GM18519 (cell line): ENCODE measurements at regions not wholly inside any gene's neighbourhood (a gene's known extent, or its start where the extent isn't known, plus 50 kb on each side); places are given as distances from the start of the nearest gene placed in this dataset.

Experiments used
- ATAC-seq: cut with Tn5 transposase; IDR thresholded peaks from one replicate; pipeline ENCODE4 v1.9.1; 2021; ENCODE audit warnings: mild to moderate bottlenecking, moderate library complexity; ENCODE audit not compliant: unreplicated experiment, low FRiP score

DNA sequence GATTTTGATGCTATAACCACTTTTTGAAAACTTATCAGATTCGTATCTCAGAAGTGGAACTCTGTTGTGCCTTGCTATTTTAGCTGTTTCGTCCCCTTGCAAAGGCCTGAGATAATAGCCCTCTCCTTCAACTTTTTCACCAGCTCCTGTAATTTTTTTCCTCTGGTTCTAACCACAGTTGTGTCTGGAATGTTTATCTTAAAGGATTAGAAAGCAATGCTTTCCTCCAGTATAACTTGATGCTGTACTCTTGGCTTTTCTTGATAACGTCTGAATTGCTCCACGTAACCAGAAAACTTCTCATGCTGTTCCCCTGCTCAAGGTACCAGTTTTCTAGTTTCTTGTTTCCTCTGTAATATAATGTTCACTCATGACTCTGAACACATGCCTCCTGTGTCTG lies 209.4 kb downstream of the DTWD2 start:
- no peak for ATAC-seq

DNA sequence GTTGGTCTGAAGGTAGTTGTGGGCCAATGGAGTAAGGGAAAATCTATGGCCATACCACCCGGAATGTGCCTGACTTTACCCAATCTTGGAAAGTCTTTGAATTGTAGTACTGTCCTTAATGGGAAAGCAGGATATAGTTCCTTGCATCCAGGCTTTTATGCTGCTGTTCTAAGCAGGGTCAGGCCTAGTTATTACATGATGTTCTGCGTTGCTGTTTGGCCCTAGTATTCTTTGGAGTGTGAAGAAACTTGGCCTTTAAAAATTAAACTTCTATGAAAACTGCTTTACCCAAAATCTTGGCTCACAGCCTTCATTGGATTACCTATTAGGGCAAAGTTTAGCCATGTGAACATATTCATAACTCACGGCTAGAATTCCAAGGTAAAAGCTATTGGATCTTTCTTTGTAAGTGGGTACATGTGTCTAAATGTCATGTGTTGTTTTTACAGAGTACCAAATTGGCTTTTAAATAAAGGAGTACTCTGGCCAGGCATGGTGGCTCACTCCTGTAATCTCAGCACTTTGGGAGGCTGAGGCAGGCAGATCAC lies 211.1 kb downstream of the DTWD2 start:
- no peak for ATAC-seq

DNA sequence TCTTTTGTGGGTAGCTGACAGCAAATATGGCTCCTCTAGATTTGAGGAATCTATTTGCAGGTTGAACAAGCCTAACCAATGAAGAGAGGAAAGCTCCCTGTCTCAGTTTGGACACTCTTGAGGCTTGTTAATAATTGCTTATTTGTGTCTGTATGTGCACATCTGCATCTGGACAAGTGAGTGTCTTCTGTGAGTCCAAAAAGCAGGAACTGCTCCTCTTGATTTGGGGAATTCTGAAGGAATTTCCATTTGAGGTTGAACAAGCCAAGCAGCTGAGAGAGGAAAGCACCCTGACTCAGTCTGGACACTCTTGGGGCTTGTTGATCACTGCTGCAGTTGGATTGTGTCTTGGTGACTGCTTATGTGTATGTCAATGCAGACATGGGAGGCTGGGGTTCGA lies 211.6 kb downstream of the DTWD2 start:
- no peak for ATAC-seq

DNA sequence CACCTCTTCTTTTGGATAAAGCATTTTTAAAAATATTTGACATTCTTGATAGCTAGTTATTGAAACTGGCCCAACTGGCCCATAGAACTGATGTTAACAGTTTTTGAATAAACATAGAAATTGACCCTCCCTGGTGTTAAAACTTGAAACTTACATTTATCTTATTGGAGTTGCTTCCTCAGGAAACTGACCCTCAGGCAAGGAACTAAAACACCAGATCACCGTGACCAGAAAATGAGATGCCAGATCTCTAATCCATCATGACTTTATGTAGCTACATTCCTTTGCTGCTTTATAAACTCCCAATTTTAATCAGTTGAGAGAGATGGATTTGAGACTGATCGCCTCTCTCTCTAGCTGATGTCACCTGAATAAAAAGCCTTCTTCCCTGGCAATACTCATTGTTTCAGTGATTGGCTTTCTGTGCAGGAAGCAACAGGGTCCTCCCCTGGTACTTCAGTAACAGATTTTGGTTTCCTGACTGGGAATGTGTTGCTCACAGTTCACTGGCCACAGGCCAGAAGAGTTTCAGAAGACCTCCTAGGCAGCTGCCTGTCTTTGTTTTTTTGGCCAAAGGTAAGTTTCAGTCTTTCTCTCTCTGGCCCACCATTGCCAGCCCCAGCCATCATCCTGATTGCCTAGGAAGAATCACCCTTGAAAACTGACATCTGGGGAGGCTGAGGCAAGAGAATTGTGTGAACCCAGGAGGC lies 212.4 kb downstream of the DTWD2 start:
- ATAC-seq, result no peak

DNA sequence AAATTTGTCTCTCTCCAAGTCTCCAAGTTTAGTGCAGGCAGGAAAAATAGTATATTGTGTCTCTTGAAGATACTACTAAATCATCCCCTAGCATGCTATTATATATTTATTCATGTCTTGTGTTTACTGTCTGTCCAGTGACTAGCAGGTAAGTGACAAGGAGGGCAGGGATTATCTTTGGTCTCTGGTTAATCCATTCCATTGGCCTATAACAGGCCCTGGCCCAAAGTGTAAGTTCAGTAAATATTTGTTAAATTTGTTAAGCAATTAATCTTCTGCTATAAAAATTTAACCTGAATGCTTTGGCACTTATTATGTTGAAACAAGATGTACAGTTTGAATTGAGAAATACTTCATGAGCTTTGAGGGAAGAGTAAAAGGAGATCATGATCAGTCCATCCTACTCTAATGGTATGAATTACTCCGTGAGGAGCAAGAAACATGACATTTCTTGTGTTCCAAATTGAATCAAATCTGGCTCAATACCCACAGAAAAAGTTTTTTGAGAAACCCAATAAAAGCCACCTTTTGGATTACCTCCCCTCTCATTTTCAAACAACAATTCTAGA lies 219.7 kb downstream of the DTWD2 start:
- ATAC-seq, result no peak

DNA sequence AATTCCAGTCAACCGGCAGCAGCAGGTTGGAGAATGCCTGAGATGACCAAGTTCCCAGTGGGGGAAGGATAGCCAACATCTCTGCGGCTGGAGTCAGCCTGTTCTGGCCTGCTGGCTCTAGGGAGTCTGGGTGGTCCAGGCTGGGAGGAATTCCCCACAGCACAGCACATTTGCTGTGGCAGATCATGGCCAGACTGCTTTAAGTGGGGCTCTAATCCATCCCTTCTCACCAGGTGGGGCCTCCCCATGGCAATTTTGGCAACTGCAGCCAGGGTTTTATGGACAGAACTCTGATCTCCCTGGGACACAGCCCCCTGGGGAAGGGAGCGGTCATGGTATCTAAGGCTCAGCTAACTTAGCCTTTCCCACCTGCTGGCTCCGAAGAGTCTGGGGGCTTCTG lies 226.1 kb downstream of the DTWD2 start:
- no peak for ATAC-seq

DNA sequence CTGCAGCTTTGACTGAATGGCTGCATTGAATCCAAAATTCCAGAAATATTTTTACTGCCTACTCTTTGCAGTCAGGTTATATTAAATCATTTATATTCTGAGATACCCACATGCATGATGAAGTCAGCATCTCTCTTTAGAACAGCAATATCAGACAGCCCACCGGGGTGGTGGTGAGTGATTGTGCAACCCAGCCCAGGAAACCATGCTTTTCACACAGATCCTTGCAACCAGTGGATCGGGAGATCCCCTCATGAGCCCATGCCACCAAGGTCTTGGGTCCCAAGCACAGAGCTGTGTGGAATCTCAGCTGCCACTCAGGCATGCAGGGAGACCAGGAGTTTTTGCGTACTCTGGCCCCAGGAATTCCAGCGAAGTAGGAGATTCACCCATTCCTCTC lies 226.5 kb downstream of the DTWD2 start:
- no peak for ATAC-seq

DNA sequence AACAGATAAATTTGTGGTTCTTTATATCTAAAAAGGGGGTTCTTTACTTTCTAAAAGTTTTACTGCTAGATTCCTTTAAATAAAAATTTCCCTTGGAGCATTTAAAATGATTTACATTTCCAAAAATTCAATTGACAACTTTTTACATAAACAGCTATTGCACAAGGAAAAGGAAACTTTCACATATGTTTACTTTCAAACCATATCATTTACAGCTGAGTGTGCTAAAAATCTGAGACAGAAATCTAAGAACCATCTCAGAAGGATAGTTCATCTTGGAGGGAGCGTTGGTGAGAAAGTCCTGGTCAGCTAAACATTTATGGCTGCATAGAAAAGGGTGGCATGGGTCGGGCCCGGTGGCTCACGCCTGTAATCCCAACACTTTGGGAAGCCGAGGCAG lies 235.4 kb downstream of the DTWD2 start:
- no peak for ATAC-seq

DNA sequence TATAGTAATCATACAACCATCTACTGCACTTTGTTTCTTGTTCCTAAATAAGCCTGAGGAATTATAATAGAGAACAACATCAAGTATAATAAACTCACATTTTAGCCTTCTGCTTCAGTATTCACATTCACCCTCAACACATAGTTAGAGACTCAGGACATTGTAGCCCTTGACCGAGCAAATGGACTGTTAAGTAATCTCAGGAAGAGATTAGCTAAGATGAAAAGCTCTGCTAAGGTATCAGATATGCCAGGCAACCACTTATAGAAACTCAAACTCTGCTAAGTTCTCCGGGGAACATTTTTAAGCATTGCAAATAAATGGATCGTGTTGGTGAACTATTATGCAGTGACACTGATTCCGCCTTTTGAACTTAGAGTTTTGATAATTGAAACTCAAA lies 252.0 kb downstream of the DTWD2 start:
- no peak for ATAC-seq

DNA sequence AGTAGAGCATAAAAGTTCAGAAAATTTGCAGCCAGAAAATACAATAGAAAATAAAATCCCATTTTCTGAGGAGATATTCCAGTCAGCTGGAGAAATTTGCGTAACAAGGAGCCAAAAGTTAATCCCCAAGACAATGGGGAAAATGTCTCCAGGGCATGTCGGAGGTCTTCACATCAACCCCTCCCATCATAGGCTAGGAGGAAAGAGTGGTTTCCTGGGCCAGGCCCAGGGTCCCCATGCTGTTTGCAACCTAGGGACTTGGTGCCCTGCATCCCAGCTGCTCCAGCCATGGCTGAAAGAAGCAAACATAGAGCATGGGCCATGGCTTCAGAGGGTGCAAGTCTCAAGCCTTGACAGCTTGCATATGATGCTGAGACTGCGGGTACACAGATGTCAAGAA lies 255.0 kb downstream of the DTWD2 start:
- no peak for ATAC-seq

DNA sequence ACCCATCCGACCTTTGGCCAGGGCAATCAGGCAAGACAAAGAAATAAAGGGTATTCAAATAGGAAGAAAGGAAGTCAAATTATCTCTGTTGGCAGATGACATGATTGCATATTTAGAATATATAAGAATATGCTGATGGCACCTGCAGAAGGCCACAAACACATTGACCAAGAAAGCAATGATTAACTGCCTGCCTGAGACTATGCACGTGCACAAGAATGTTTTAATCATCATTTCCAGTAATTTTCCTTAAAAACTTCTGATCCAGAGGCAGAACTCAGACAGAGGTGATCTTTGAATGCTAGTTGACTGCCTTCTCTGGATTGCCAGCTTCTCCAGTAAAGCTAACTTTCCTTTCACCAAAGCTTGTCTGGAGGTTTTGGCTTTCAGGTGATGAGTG lies 260.2 kb downstream of the DTWD2 start:
- ATAC-seq, result no peak

DNA sequence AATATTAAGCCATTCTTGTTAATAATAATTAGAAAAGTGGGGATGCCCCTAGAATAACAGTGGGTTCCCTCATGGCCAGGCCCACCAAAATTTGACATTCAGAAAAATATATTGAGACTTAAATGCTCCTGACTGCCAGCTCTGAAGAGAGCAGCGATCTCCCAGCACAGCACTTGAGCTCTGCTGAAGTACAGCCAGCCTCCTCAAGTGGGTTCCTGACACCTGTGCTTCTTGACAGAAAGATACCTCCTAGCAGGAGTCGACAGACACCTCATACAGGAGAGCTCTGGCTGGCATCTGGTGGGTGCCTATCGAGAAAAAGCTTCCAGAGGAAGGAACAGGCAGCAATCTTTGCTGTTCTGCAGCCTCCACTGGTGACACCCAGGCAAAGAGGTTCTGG lies 261.5 kb downstream of the DTWD2 start:
- no peak for ATAC-seq

DNA sequence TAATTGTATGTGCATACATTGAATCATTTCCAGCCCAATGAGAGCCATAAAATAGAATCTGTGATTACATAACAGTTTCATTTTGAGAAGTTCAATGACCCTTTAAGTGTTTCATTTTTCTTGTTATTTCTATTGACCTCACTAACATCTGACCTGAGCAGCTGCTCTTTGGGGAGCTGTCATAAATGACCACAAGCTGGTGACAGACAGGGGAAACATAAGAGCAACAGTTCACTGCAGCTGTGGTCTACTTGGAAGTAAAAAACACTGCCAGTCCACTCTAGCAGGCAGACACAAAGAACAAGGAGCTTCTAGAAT lies 265.4 kb downstream of the DTWD2 start:
- ATAC-seq, result peak; percentile 67

DNA sequence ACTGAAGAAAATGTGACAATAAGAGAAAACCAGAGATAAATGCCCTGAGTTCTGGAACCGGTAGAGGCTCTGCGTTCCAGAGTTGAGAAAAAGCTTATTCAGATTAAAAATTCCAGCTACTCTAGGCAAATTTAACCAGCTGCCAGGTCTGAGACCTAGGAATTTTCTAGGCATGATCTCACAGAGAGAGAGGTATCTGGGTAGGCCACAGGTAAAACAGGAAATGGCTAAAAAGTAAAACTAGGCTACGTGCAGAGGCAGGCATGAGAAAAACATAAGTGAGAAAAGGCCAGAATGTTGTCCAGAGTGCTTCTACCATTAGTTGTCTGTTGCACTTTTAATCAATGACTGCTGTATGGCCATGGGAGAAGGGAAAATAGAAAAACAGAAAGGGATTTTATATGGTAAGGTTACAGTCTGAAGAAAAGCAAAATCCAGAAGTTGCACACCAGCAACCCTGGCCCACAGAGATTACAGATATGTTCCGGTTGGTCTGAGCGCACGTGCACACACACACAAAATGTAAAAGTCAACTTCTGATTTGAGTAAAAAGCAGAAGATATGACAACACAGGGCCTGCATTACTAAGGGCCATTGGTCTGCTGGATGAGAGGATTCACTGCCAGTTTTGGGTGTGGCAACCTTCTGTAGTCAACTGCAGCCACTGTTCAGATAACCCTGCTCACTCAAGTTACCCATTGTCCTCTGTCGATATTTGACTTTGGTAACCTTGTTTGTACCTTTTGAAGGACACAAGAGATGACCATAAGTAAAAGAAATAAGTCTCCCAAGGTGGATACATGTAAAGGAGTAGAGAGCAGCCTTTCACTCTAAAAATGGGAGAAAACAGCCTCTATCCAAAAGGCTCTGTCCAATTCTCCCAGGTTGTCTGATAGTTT lies 266.0 kb downstream of the DTWD2 start:
- ATAC-seq, result peak; percentile 72

DNA sequence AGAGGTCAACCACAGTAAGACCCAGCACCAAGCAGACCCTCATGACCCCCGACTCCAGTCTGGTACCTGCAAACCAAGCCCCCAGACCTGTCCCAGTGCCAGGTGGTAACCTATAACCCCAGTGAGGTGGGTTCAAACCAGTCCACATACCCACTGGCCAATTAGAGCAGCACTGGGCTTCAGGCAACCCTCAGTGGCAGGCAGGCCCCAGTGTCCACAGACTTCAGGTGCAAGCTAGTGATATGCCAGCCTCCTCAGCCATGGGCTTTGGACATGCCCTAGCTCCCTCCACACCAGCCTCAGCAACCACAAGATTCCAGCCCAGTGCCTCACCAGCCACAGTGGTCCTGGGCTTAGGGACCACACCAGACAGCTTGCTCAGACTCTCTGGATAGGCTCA lies 276.6 kb downstream of the DTWD2 start:
- ATAC-seq, result no peak

DNA sequence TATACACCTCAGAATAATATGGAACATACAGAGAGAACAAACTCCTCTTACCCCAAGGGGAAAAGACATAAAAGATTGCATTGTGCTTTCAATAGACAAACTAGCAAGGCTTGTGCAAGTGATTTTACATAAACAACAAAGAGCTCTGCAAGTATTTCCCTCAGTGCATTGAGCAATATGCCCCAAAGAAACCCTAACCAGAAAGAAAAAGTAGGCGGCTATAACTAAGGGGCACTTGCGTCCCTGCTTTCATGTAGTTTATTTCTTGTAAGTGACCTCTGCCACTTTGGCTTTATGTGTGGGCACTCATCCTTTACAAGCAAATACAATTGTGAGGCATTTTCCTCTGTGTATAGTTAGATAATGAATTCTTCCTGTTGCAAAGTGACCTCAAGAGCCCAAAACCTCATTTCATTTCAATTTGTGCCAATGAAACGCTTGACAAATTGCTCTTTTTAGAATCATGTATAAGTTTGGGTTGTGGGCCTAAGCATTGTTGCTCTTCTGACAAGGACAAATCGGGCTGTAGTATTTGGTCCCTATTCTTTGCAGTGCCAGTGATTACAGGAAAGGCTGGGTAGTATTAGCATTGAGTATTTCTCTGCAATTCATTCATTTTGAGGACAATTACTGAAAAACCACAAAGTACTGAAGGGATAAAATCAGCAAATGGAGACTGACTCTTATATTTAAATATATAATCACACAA lies 282.2 kb downstream of the DTWD2 start:
- no peak for ATAC-seq

DNA sequence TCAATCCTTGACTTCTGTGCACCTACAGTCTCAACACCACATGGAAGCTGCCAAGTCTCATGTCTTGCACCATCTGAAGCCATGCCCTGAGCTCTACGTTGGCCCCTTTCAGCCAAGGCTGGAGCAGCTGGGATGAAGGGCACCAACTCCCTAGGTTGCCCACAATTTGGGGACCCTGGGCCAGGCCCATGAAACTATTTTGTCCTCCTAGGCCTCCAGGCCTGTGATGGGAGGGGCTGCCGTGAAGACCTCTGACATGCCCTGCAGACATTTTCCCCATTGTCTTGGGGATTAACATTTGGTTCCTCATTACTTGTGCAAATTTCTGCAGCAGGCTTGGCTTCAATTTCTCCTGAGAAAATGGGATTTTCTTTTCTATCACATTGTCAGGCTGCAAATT lies 285.1 kb downstream of the DTWD2 start:
- ATAC-seq, result no peak

DNA sequence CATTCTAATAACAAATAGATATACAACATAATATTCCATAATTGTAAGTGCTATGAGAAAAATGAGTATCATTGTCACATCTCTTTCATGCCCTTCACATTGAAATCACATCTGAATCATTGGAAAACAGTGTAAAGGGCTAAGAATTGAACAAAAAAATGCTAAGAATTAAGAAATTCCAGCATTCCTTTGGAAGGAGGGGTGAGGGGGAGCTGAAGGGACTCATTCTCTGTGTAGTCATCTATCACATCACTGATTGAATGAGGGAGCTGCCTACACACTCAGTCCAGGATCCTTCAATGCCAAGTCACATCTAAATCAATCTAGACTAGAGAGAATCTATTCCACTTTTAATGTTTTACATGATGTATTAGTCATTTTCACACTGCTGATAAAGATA lies 286.6 kb downstream of the DTWD2 start:
- no peak for ATAC-seq

DNA sequence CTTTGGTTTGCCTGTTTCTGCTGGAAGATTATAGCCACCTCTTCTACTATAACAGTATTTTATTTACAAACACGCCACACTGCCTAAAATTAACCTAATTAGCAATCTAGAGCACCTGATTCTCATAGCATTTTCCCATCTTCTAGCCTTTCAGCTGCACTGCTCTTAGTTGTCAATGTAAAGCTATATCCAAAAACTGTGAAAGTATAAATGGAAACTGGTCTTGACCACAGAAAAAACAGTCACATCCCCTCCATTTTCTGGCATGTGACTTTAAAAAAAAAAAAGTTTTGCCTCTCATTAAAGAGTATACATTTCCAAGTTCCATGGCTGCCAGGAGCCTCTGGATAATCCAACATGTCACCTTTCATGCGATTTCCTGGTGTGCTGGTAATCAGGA lies 287.8 kb downstream of the DTWD2 start:
- ATAC-seq, result no peak

DNA sequence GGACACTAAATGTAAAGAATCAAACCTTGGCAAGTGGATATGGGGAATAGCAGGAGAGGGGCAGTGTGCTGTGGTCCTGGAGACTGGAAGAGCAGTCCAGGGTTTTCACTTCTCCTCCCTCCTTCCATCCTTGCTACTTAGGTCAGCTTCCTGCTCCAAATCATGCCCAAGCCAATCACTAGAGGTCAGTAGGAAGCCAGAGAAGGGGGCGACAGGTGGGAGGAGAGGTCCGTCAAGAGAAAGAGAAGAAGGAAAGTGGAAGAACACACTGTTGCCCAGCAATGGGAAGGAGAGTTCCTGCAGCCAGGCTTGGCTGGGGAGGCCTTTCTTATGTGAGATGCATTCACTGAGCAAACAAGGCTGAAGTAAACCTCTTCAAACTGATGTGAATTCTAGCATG lies 289.6 kb downstream of the DTWD2 start:
- no peak for ATAC-seq

DNA sequence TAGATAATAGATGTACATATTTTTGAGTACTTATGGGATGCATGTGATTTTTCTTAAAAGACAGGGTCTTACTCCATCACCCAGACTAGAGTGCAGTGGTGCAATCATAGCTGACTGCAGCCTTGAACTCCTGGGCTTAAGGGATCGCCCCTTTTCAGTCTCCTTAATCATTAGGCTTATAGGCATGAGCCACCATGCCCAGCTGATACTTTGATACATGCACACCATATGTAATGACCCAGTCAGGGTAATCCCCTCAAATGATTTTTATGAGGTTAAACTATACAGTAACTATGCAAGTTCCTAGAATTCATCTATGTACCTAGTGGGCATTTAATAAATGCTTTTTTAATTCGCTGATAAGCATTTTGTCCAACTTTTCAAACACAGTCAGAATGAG lies 292.3 kb downstream of the DTWD2 start:
- no peak for ATAC-seq
